Activated naive CD8-positive, alpha-beta T cell treated with anti-CD3 and anti-CD28 coated beads, Interleukin-2, amount 50 U/mL, for 24 hours (primary cell): ENCODE measurements at regions not wholly inside any gene's neighbourhood (a gene's known extent, or its start where the extent isn't known, plus 50 kb on each side); places are given as distances from the start of the nearest gene placed in this dataset.
A peak's percentile ranks its signal among the peaks of the same experiment; 100 is the strongest.
"Not testable (repeated sequence)": the region's sequence is repeated elsewhere in the genome, so short reads cannot be mapped to it uniquely, and the experiment has no call there.

Experiments used
- ATAC-seq: fragments of 150-1000 bp; cut with Tn5 transposase; one replicate; pipeline ENCODE4 v1.10.0; 2021
- DNase-seq: peaks from one replicate; pipeline ENCODE4 v3.0.0; 2021
- H3K27ac Mint-ChIP-seq: one replicate; pipeline ENCODE4 v1.8.0; 2021; ENCODE audit warnings: mild to moderate bottlenecking, mixed read lengths
- H3K27me3 Mint-ChIP-seq: one replicate; pipeline ENCODE4 v1.8.0; 2021; ENCODE audit warnings: mixed read lengths
- H3K36me3 Mint-ChIP-seq: one replicate; pipeline ENCODE4 v1.8.0; 2021; ENCODE audit warnings: low read depth, mixed read lengths
- H3K4me1 Mint-ChIP-seq: one replicate; pipeline ENCODE4 v1.8.0; 2021; ENCODE audit warnings: mixed read lengths
- H3K4me3 Mint-ChIP-seq: one replicate; pipeline ENCODE4 v1.8.0; 2021; ENCODE audit warnings: mild to moderate bottlenecking, moderate library complexity, mixed read lengths
- H3K9me3 Mint-ChIP-seq: one replicate; pipeline ENCODE4 v1.8.0; 2021; ENCODE audit warnings: mixed read lengths

- no peaks in the 10 kb centered on the region for H3K27me3 Mint-ChIP-seq
- no peaks in the 10 kb centered on the region for H3K36me3 Mint-ChIP-seq
- H3K27ac Mint-ChIP-seq: no peak overlapping the region
- H3K4me3 Mint-ChIP-seq: no peak overlapping the region
- DNase-seq: no peak
- H3K9me3 Mint-ChIP-seq: no peaks in the 10 kb centered on the region
- ATAC-seq: no peak
- H3K4me1 Mint-ChIP-seq: no peaks in the 10 kb centered on the region
Measured at GRCh38 chr14:30264161-30264560, 294.8 kb upstream of the G2E3 start.

DNA sequence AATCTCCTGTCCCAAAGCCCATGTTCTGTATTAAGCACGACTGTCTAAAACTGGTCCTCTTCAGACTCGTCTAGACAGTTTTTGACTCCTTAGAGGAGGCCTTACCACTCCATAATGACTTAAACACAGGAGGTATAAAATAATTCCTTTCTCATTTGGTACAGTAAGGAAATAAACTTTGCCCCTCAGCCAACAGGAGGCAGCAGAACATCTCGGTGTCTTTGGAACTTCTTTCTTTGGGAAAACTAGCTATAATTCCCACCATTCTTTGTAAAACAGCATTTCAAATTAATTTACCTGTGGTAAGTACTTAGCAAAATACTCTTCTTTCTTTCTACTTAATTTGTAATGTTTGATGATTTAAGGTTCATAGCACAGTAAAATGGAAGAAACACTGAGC, 292.7 kb upstream of the G2E3 start:
- no peaks in the 10 kb centered on the region for H3K27me3 Mint-ChIP-seq
- no peaks in the 10 kb centered on the region for H3K36me3 Mint-ChIP-seq
- no peaks in the 10 kb centered on the region for H3K4me1 Mint-ChIP-seq
- H3K4me3 Mint-ChIP-seq: no peak overlapping the region
- no peak for ATAC-seq
- no peak for DNase-seq
- H3K9me3 Mint-ChIP-seq: no peaks in the 10 kb centered on the region
- no peak overlapping the region for H3K27ac Mint-ChIP-seq

GRCh38 chr14:30267141-30267540, 291.8 kb upstream of the G2E3 start:
- no peak overlapping the region for H3K27ac Mint-ChIP-seq
- H3K4me3 Mint-ChIP-seq: no peak overlapping the region
- H3K36me3 Mint-ChIP-seq: no peaks in the 10 kb centered on the region
- ATAC-seq (no peak), DNase-seq (no peak)
- H3K4me1 Mint-ChIP-seq: no peaks in the 10 kb centered on the region
- H3K9me3 Mint-ChIP-seq: no peaks in the 10 kb centered on the region
- no peaks in the 10 kb centered on the region for H3K27me3 Mint-ChIP-seq

GRCh38 chr14:30270200-30271161, 288.5 kb upstream of the G2E3 start:
- H3K27ac Mint-ChIP-seq: no peak overlapping the region
- ATAC-seq (peak; percentile 86), DNase-seq (peak; percentile 69)
- no peak overlapping the region for H3K4me3 Mint-ChIP-seq
- no peaks in the 10 kb centered on the region for H3K27me3 Mint-ChIP-seq
- H3K4me1 Mint-ChIP-seq: no peaks in the 10 kb centered on the region
- H3K36me3 Mint-ChIP-seq: no peaks in the 10 kb centered on the region
- H3K9me3 Mint-ChIP-seq: no peaks in the 10 kb centered on the region

DNA sequence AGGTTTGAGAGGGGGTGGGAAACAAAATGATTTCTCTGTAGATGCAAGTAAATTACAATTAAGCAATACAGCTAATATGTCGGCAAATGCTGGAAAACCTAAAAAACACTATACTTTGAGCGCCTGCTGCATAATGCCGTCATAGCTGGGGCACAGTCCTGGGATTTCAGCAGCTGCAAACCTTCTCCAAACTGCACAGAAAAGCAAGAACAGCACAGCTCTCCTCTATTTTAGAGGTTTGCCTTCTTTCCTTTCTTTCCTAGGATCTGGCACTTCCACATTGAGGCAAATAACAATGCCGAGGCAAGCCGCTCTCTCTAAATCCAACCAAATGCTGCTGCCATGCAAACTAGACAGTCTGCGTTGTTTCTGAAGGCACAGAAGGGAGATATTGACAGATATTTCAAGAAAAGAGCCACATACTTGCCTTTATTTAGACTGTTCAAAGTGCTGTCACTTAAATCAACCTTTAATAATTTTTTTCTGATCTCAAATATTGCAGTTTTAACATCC, 287.1 kb upstream of the G2E3 start:
- Mint-ChIP-seq H3K4me3 (no peak overlapping the region), H3K9me3 (no peaks in the 10 kb centered on the region), H3K27me3 (peaks cover 2% of the 10 kb centered on the region), H3K36me3 (no peaks in the 10 kb centered on the region), H3K4me1 (no peaks in the 10 kb centered on the region), H3K27ac (no peak overlapping the region)
- ATAC-seq: no peak
- no peak for DNase-seq

DNA sequence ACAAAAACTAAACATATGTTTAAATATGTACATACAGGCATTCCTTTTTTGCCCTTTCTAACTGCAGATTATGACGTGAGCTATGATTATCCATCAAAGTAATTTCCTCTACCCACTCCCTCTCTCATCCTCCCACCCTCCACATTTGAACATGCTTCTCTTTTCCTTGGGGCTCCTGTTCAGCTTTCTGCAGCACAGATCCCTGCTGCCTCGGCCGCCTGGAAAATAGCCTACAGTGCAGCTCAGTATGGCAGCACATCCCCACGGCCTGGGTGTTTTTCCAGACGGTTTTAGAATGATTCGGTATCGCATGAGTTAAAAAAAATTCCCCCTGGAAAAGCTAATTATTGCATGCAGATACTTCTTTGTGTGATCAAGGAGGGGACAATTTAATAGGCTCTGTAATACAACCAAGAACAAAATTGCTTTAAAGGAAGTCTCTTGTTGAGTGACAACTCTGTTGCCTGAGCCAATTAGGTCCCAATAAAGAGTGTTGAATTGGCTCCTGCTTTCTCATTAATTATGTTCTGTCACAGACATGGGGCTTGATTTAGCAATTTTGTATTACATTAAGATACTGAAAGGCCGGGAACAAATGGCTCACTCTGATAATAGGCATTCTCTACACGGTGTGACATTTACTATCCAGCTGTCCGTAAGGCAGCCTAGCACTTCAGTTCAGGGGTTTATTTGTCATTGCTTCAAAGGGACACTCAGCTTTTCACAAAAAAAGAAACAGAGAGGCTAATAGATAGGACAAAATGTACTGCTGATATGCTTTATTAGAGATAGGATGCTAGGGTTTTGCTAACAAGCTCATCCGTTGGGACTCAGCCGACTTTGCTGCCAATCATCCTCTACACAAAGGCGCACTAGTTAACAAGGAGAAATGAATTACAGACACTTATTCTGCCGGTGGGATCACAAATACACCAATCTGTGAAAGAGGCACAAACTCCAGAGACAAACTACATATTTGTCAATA, 285.8 kb upstream of the G2E3 start:
- Mint-ChIP-seq H3K27me3 (peaks cover 2% of the 10 kb centered on the region), H3K36me3 (no peaks in the 10 kb centered on the region), H3K4me3 (no peak overlapping the region), H3K9me3 (peaks cover 2% of the 10 kb centered on the region), H3K4me1 (no peaks in the 10 kb centered on the region), H3K27ac (no peak overlapping the region)
- DNase-seq (no peak), ATAC-seq (no peak)

DNA sequence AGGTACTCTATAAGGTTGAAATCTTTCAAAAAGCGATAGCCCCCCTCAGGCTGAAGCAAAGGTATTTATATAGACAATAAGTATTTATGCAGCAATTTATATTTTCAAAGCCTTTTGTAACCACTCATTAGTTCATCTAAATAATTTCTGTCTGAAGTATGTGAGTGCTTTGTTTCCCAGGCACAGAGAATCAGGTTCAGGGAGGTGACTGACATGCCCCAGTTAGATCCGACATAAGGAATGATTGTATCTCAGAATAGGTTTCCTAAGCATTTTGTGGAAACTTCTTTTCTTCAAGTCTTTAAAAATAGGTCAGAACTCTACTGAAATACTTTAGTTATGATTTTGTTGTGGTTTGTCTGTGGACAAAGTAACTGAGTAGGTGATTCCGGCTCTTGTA, 283.4 kb upstream of the G2E3 start:
- no peaks in the 10 kb centered on the region for H3K4me1 Mint-ChIP-seq

GRCh38 chr14:30277268-30277667, 281.7 kb upstream of the G2E3 start:
- Mint-ChIP-seq H3K4me3 (no peak overlapping the region), H3K9me3 (peaks cover 4% of the 10 kb centered on the region), H3K27me3 (peaks cover 2% of the 10 kb centered on the region), H3K36me3 (no peaks in the 10 kb centered on the region), H3K27ac (no peak overlapping the region), H3K4me1 (no peaks in the 10 kb centered on the region)
- no peak for ATAC-seq
- no peak for DNase-seq

More for the DNA sequence above, 283.4 kb upstream of the G2E3 start:
- Mint-ChIP-seq H3K27ac (no peak overlapping the region), H3K4me3 (no peak overlapping the region), H3K27me3 (peaks cover 2% of the 10 kb centered on the region), H3K9me3 (peaks cover 4% of the 10 kb centered on the region), H3K36me3 (no peaks in the 10 kb centered on the region)
- DNase-seq (no peak), ATAC-seq (no peak)

DNA sequence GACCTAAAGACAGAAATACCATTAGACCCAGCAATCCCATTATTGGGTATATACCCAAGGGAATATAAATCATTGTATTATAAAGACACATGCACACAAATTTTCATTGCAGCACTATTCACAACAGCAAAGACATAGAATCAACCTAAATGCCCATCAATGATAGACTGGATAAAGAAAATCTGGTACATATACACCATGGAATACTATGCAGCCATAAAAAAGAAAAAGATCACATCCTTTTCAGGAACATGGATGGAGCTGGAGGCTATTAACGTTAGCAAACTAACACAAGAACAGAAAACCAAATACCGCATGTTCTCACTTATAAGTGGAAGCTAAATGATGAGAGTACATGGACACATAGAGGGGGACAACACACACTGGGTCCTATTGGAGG, 280.1 kb upstream of the G2E3 start:
- H3K27ac Mint-ChIP-seq, DNase-seq, H3K4me3 Mint-ChIP-seq, H3K27me3 Mint-ChIP-seq, H3K4me1 Mint-ChIP-seq, H3K9me3 Mint-ChIP-seq, H3K36me3 Mint-ChIP-seq, ATAC-seq: not testable (repeated sequence)

- Mint-ChIP-seq H3K9me3 (no peaks in the 10 kb centered on the region), H3K4me3 (no peak overlapping the region), H3K36me3 (no peaks in the 10 kb centered on the region), H3K27me3 (no peaks in the 10 kb centered on the region), H3K27ac (no peak overlapping the region), H3K4me1 (no peaks in the 10 kb centered on the region)
- DNase-seq (peak; percentile 9), ATAC-seq (no peak)
Measured at GRCh38 chr14:30283822-30284446, 275.0 kb upstream of the G2E3 start.

GRCh38 chr14:30284808-30285207, 274.1 kb upstream of the G2E3 start:
- no peak for ATAC-seq
- Mint-ChIP-seq H3K4me3 (no peak overlapping the region), H3K27ac (no peak overlapping the region), H3K27me3 (no peaks in the 10 kb centered on the region), H3K9me3 (no peaks in the 10 kb centered on the region), H3K4me1 (no peaks in the 10 kb centered on the region), H3K36me3 (no peaks in the 10 kb centered on the region)
- DNase-seq: no peak

GRCh38 chr14:30287579-30288445, 271.1 kb upstream of the G2E3 start:
- no peaks in the 10 kb centered on the region for H3K36me3 Mint-ChIP-seq
- H3K4me1 Mint-ChIP-seq: no peaks in the 10 kb centered on the region
- no peak overlapping the region for H3K4me3 Mint-ChIP-seq
- H3K9me3 Mint-ChIP-seq: no peaks in the 10 kb centered on the region
- ATAC-seq: peak; percentile 28
- DNase-seq: no peak
- H3K27me3 Mint-ChIP-seq: no peaks in the 10 kb centered on the region
- H3K27ac Mint-ChIP-seq: no peak overlapping the region

- no peaks in the 10 kb centered on the region for H3K36me3 Mint-ChIP-seq
- no peak overlapping the region for H3K27ac Mint-ChIP-seq
- H3K27me3 Mint-ChIP-seq: peaks cover 6% of the 10 kb centered on the region
- ATAC-seq (no peak), DNase-seq (no peak)
- no peak overlapping the region for H3K4me3 Mint-ChIP-seq
- no peaks in the 10 kb centered on the region for H3K9me3 Mint-ChIP-seq
- no peaks in the 10 kb centered on the region for H3K4me1 Mint-ChIP-seq
Measured at GRCh38 chr14:30290001-30290400, 269.0 kb upstream of the G2E3 start.
